IPS DF 19.7 (cell line): ENCODE measurements at regions not wholly inside any gene's neighbourhood (a gene's known extent, or its start where the extent isn't known, plus 50 kb on each side); places are given as distances from the start of the nearest gene placed in this dataset.
"Not testable (repeated sequence)": the region's sequence is repeated elsewhere in the genome, so short reads cannot be mapped to it uniquely, and the experiment has no call there.

Experiments
- DNase-seq: peaks from one replicate; pipeline ENCODE4 v3.0.0-alpha.2; 2013; ENCODE audit warnings: low read depth, low spot score

DNA sequence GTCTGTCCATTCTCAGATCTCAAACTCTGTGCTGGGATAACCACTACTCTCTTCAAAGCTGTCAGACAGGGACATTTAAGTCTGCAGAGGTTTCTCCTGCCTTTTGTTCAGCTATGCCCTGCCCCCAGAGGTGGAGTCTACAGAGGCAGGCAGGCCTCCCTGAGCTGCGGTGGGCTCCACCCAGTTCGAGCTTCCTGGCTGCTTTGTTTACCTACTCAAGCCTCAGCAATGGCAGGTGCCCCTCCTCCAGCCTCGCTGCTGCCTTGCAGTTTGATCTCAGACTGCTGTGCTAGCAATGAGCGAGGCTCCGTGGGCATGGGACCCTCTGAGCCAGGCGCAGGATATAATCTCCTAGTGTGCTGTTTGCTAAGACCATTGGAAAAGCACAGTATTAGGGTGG is 53.1 kb upstream of the HUNK start:
- DNase-seq = not testable (repeated sequence)

DNA sequence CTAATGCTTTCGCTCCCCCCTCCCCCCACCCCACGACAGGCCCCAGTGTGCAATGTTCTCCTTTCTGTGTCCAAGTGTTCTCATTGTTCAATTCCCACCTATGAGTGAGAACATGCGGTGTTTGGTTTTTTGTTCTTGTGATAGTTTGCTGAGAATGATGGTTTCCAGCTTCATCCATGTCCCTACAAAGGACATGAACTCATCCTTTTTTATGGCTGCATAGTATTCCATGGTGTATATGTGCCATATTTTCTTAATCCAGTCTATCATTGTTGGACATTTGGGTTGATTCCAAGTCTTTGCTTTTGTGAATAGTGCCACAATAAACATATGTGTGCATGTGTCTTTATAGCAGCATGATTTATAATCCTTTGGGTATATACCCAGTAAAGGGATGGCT is 58.5 kb upstream of the HUNK start:
- not testable (repeated sequence) for DNase-seq

DNA sequence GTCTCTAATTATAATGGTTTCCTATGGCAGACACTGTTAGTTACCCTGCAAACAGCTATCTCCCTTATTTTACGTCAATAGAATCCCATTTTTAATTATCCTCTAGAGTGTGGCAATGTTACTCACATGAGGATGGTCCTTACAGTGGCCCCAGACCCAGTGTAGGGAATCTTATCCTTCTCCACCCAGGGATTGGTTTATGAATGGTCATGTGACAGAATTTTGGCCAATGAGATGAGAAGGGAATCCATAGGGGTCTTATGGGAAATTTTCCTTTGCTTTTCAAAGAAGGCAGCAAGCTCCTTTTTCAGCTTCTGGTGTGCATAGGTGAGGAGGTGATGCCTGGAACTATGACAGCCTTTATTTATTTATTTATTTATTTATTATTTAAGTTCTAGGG is 59.0 kb upstream of the HUNK start:
- DNase-seq = no peak

DNA sequence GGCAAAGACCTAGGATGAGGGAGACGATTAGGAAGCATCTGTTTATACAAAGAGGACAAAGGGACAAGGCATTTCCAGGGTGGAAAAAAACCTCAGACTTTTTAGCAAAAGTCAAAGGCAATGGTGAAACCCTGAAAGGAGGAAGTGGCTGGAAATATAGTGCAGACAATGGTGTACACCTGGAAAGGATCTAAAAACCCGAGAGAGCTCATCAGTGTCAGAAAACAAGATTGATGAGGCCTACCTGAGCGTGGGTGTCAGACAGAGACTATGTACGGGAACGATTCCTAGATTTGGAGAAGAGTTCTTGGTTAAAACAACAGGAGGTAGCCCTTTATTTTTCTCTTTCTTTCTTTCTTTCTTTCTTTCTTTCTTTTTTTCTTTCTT is 68.8 kb upstream of the HUNK start:
- no peak for DNase-seq

GRCh38 chr21:31803039-31804007 is 69.5 kb upstream of the HUNK start:
- DNase-seq = no peak

- no peak for DNase-seq
Observed at GRCh38 chr21:31802331-31802730, 70.4 kb upstream of the SCAF4 start.

DNA sequence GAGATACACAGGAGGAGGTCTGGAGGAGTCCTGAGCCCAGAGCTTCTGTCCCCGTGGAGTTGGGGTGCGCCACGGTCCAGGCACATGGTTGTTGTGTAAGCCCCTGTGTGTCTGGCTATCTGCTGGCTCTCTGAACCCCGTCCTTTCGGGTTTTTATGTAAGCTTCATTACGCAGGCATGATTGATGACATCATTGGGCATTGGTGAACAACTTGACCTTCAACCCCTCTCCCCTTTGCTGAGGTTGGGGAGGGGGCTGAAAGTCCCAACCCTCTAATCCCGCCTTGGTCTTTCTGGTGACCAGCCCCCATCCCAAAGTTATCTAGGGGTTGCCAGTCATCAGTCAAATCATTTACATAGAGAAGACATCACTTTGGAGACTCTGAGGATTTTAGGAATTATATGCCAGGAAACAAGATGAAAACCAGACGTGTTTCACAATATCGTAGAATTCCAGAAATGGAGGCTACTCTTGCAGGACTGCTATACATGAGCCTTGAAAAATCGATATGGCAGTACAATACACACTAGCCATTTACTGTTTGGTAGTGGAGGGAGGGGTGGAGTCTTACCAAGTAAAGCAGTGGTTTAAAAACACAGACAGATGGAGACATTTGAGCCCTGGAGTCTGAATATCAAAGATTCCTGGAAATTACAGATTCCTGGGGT is 69.8 kb upstream of the SCAF4 start:
- no peak for DNase-seq

GRCh38 chr21:31798842-31799704 is 67.2 kb upstream of the SCAF4 start:
- DNase-seq = no peak

- DNase-seq = no peak
Observed at GRCh38 chr21:31795992-31796391, 64.1 kb upstream of the SCAF4 start.

DNA sequence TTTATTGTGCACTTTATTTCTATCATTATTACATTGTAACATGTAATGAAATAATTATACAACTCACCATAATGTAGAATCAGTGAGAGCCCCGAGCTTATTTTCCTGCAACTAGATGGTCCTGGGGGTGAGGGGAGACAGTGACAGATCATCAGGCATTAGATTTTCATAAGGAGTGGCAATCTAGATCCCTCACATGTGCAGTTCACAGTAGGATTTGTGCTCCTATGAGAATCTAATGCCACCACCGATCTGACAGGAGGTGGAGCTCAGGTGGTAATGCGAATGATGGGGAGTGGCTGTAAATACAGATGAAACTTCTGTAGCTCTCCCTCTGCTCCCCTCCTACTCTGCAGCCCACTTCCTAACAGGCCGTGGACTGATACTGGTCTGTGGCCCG is 58.5 kb upstream of the SCAF4 start:
- DNase-seq = not testable (repeated sequence)

DNA sequence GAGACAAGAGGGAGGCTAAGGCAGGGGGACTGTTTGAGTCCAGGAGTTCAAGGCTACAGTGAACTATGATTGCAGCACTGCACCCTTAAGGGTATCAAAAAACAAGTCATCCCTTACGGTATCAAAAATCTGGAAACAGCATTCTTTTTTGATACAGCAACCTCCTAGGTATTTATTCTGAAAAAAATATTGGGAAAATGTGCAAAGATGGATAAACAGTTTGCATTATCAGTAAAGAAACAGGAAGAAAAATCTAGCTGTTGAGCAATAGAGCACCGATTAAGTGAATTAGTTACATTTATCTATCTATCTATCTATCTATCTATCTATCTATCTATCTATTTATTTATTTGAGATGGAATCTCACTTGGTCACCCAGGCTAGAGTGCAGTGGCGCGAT is 56.7 kb upstream of the SCAF4 start:
- no peak for DNase-seq

- not testable (repeated sequence) for DNase-seq
Observed at GRCh38 chr21:31787691-31788090, 55.8 kb upstream of the SCAF4 start.

DNA sequence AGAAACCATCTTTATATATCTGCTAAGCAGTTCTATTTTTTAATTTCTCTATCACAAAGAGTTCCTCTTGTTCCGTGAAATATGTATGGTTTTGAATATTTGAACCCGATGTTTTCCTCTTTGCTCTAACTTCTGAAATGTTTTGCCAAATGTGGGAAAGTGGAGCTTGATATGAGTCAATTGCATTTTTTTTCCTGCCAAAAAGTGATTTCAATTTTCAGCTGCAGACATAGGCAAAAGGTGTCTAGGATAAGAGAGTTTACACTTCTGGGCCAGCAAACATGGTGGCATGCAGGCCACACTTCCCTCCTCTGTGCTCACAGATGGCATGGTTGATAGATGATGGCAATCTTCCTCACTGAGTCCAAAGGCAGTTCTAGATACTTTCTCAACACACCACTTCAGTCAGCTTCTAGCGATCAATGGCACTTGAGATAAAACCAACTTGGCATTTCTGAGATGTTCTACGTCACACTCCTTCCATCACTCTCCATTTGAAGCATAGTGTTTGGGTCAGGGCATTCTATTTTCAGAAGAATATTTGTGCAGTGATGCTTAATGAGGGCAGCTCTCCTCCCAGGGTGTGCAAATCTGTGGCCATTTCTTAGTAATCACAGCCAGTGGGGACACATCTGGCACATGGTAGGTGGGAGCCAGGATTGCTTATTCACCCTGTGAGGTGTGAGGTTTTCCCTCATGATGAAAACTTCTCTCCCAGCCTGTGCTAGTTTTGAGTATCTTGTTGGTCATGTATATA is 54.4 kb upstream of the SCAF4 start:
- no peak for DNase-seq

DNA sequence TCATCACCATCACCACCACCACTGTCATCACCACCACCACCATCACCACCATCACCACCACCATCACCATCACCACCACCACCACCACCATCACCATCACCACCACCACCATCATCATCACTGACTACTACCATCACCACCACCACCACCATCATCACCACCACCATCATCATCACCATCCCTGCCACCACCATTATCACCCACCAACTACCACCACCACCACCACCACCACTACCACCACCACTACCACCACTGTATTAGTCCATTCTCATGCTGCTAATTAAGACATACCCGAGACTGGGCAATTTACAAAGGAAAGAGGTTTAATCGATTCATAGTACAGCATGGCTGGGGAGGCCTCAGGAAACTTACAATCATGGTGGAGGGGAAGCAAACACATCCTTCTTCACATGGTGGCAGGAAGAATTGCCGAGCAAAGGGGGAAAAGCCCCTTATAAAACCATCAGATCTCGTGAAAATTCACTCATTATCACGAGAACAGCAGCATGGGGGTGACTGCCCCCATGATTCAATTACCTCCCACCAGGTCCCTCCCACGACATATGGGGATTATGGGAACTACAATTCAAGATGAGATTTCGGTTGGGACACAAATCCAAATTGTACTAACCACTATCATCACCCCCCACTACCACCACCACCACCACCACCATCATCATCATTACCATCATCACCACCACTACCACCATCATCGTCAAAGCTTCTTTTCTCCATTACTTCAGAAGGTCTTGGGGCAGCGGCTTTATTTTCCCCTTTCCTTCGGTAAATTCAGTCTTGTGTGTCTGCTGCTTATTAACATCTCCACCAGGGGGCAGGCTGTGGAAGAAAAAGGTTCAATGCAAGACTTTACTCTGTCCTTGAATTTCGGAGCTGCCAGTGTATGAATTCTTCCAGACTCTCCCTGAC is 53.6 kb upstream of the SCAF4 start:
- DNase-seq = peak; percentile 23

- no peak for DNase-seq
Observed at GRCh38 chr21:31781737-31782136, 49.8 kb upstream of the SCAF4 start.
